ENCODE measurements at regions not wholly inside any gene's neighbourhood (a gene's known extent, or its start where the extent isn't known, plus 50 kb on each side); places are given as distances from the start of the nearest gene placed in this dataset.
"Not testable (repeated sequence)": the region's sequence is repeated elsewhere in the genome, so short reads cannot be mapped to it uniquely, and the experiment has no call there.

GRCh38 chrX:101749436-101749835, 89.8 kb upstream of the ARMCX2 start:
- TF ChIP-seq EP300 (IDR thresholded peaks at IDR 0.05), result no peak
- no peak for TF ChIP-seq CTCF (IDR thresholded peaks at IDR 0.05)
- TF ChIP-seq POLR2A (IDR thresholded peaks at IDR 0.05), result no peak
- no peak for TF ChIP-seq POLR2AphosphoS5 (IDR thresholded peaks at IDR 0.05)
- H3K27me3 ChIP-seq, result no peaks in the 10 kb centered on the region
- H3K4me3 ChIP-seq, result no peak overlapping the region
- H3K36me3 ChIP-seq, result no peaks in the 10 kb centered on the region
- H3K9me3 ChIP-seq, result no peaks in the 10 kb centered on the region
- H3K4me1 ChIP-seq, result no peaks in the 10 kb centered on the region
- no peak for DNase-seq (ENCODE audit: low spot score in 2 of 2)
- 43% methylated on average over 3 of the region's 3 CpGs for WGBS
- no peak overlapping the region for H3K27ac ChIP-seq

- Histone ChIP-seq H3K27me3 (no peaks in the 10 kb centered on the region), H3K9me3 (no peaks in the 10 kb centered on the region), H3K27ac (no peak overlapping the region), H3K36me3 (no peaks in the 10 kb centered on the region), H3K4me1 (no peaks in the 10 kb centered on the region), H3K4me3 (no peak overlapping the region)
- no peak for DNase-seq (ENCODE audit: low spot score in 2 of 2)
- TF ChIP-seq POLR2AphosphoS5 (IDR thresholded peaks at IDR 0.05) (no peak), EP300 (IDR thresholded peaks at IDR 0.05) (no peak), CTCF (IDR thresholded peaks at IDR 0.05) (no peak), POLR2A (IDR thresholded peaks at IDR 0.05) (no peak)
- WGBS, result 42% methylated on average over 3 of the region's 3 CpGs
These were observed 85.4 kb upstream of the ARMCX2 start for GRCh38 chrX:101745046-101745445.

GRCh38 chrX:101744085-101744484, 84.4 kb upstream of the ARMCX2 start:
- Histone ChIP-seq H3K9me3 (no peaks in the 10 kb centered on the region), H3K4me3 (no peak overlapping the region), H3K4me1 (no peaks in the 10 kb centered on the region), H3K27ac (no peak overlapping the region), H3K36me3 (no peaks in the 10 kb centered on the region), H3K27me3 (no peaks in the 10 kb centered on the region)
- WGBS, result 29% methylated on average over 3 of the region's 3 CpGs
- DNase-seq (ENCODE audit: low spot score in 2 of 2), result no peak
- TF ChIP-seq POLR2A (IDR thresholded peaks at IDR 0.05), result no peak
- no peak for TF ChIP-seq POLR2AphosphoS5 (IDR thresholded peaks at IDR 0.05)
- no peak for TF ChIP-seq CTCF (IDR thresholded peaks at IDR 0.05)
- TF ChIP-seq EP300 (IDR thresholded peaks at IDR 0.05), result no peak

- DNase-seq (ENCODE audit: low spot score in 2 of 2), result no peak
- H3K27ac ChIP-seq, result no peak overlapping the region
- TF ChIP-seq CTCF (IDR thresholded peaks at IDR 0.05) (no peak), POLR2A (IDR thresholded peaks at IDR 0.05) (no peak), EP300 (IDR thresholded peaks at IDR 0.05) (no peak), POLR2AphosphoS5 (IDR thresholded peaks at IDR 0.05) (no peak)
- H3K36me3 ChIP-seq, result no peaks in the 10 kb centered on the region
- H3K27me3 ChIP-seq, result no peaks in the 10 kb centered on the region
- H3K4me3 ChIP-seq, result no peak overlapping the region
- 49% methylated on average over 2 of the region's 2 CpGs for WGBS
- H3K4me1 ChIP-seq, result no peaks in the 10 kb centered on the region
- no peaks in the 10 kb centered on the region for H3K9me3 ChIP-seq
These were observed 81.0 kb upstream of the ARMCX2 start for GRCh38 chrX:101740642-101741041.

GRCh38 chrX:101738867-101739266, 79.2 kb upstream of the ARMCX2 start:
- WGBS, result 90% methylated on average over 13 of the region's 24 CpGs
- not testable (repeated sequence) for DNase-seq (ENCODE audit: low spot score in 2 of 2)

GRCh38 chrX:101738411-101738810, 78.8 kb upstream of the ARMCX2 start:
- not testable (repeated sequence) for H3K4me1 ChIP-seq; H3K36me3 ChIP-seq; DNase-seq (ENCODE audit: low spot score in 2 of 2); H3K9me3 ChIP-seq; H3K27ac ChIP-seq; H3K27me3 ChIP-seq; H3K4me3 ChIP-seq
- 99% methylated on average over 11 of the region's 17 CpGs for WGBS

More at GRCh38 chrX:101738867-101739266, 79.2 kb upstream of the ARMCX2 start:
- not testable (repeated sequence) for H3K27me3 ChIP-seq, H3K27ac ChIP-seq, H3K9me3 ChIP-seq, H3K36me3 ChIP-seq, H3K4me3 ChIP-seq, H3K4me1 ChIP-seq

All from suprapubic skin (tissue), 4 donors.